Tibial nerve (tissue), 3 donors: ENCODE measurements at regions not wholly inside any gene's neighbourhood (a gene's known extent, or its start where the extent isn't known, plus 50 kb on each side); places are given as distances from the start of the nearest gene placed in this dataset.

Experiments
- CTCF ChIP-seq, 5 experiments: fragments of 200-600 bp in 3 of 5; fragments of 450-650 bp in 2 of 5; sonication (generic) in 3 of 5; IDR thresholded peaks; one replicate each; pipeline ENCODE4 v1.5.1; 2016 to 2019; ENCODE audit warnings: antibody characterized with exemption in 5 of 5, mild to moderate bottlenecking in 3 of 5, moderate library complexity in 2 of 5
- POLR2A ChIP-seq, 2 donors: fragments of 450-650 bp; IDR thresholded peaks; one replicate each; pipeline ENCODE4 v1.6.1; 2017; ENCODE audit warnings: antibody characterized with exemption in 2 of 2, mild to moderate bottlenecking in 2 of 2, moderate library complexity in 2 of 2

GRCh38 chr7:124689523-124689922 lies 76.1 kb downstream of the GPR37 start:
- TF ChIP-seq POLR2A (IDR thresholded peaks at IDR 0.05) (no peak), CTCF (IDR thresholded peaks at IDR 0.05) (no peak)
